MM.1S (cell line): ENCODE measurements at regions not wholly inside any gene's neighbourhood (a gene's known extent, or its start where the extent isn't known, plus 50 kb on each side); places are given as distances from the start of the nearest gene placed in this dataset.

Experiments used
- DNase-seq: peaks from one replicate; pipeline ENCODE4 v3.0.0-alpha.2; 2015
- H2AFZ ChIP-seq: fragments of 300-600 bp; sonication (generic); 2 replicates; pipeline ENCODE4 v1.6.0; 2016; ENCODE audit warnings: antibody characterized with exemption, low read length
- H3F3A ChIP-seq: fragments of 300-600 bp; sonication (generic); 2 replicates; pipeline ENCODE4 v1.6.1; 2016; ENCODE audit warnings: mild to moderate bottlenecking, antibody characterized with exemption, low read length, moderate library complexity, mixed read lengths; ENCODE audit not compliant: insufficient read depth
- H3K27ac ChIP-seq: fragments of 300-600 bp; sonication (generic); 2 replicates; pipeline ENCODE4 v1.5.1; 2016; ENCODE audit warnings: mild to moderate bottlenecking, low read length
- H3K27me3 ChIP-seq: fragments of 300-600 bp; sonication (generic); replicated peaks from 2 replicates; pipeline ENCODE4 v1.6.0; 2016; ENCODE audit warnings: low read length; ENCODE audit not compliant: insufficient read depth
- H3K36me3 ChIP-seq: fragments of 300-600 bp; sonication (generic); replicated peaks from 2 replicates; pipeline ENCODE4 v1.6.1; 2016; ENCODE audit warnings: mild to moderate bottlenecking, low read length, mixed read lengths; ENCODE audit not compliant: insufficient read depth
- H3K4me1 ChIP-seq: fragments of 300-600 bp; sonication (generic); 2 replicates; pipeline ENCODE4 v1.6.1; 2016; ENCODE audit warnings: low read length, mixed read lengths
- H3K4me2 ChIP-seq: fragments of 300-600 bp; sonication (generic); 2 replicates; pipeline ENCODE4 v1.6.0; 2016; ENCODE audit warnings: low read depth, low read length
- H3K4me3 ChIP-seq: fragments of 300-600 bp; sonication (generic); 2 replicates; pipeline ENCODE4 v1.5.1; 2016; ENCODE audit warnings: low read length, mixed read lengths
- H3K79me2 ChIP-seq: fragments of 300-600 bp; sonication (generic); 2 replicates; pipeline ENCODE4 v1.6.1; 2016; ENCODE audit warnings: mixed run types, low read length, mixed read lengths
- H3K9ac ChIP-seq: fragments of 300-600 bp; sonication (generic); 2 replicates; pipeline ENCODE4 v1.6.1; 2016; ENCODE audit warnings: low read length, mixed read lengths
- H3K9me2 ChIP-seq: fragments of 300-600 bp; sonication (generic); replicated peaks from 2 replicates; pipeline ENCODE4 v1.6.1; 2016; ENCODE audit warnings: mild to moderate bottlenecking, low read length, mixed read lengths; ENCODE audit not compliant: insufficient read depth
- H3K9me3 ChIP-seq: fragments of 300-600 bp; sonication (generic); replicated peaks from 2 replicates; pipeline ENCODE4 v1.6.1; 2016; ENCODE audit warnings: mild to moderate bottlenecking, low read length, mixed read lengths; ENCODE audit not compliant: insufficient read depth
- H4K20me1 ChIP-seq: fragments of 300-600 bp; sonication (generic); 2 replicates; pipeline ENCODE4 v1.6.1; 2016; ENCODE audit warnings: mild to moderate bottlenecking, low read length, moderate library complexity, mixed read lengths; ENCODE audit not compliant: insufficient read depth
- EZH2 ChIP-seq: fragments of 300-600 bp; sonication (generic); optimal IDR thresholded peaks from 2 replicates; pipeline ENCODE3; 2017; ENCODE audit warnings: low read depth, mild to moderate bottlenecking, antibody characterized with exemption, low read length, mixed read lengths
- EZH2phosphoT487 ChIP-seq: fragments of 300-600 bp; sonication (generic); IDR thresholded peaks from 2 replicates; pipeline ENCODE4 v1.6.1; 2018; ENCODE audit warnings: antibody characterized with exemption, low read length
- TF ChIP-seq, protein P1 (sequence below): fragments of 300-600 bp; sonication (generic); IDR thresholded peaks from 2 replicates; pipeline ENCODE4 v1.5.1; 2016; ENCODE audit warnings: antibody characterized with exemption, low read length, mixed read lengths

GRCh38 chr18:57223144-57223870 is 76.4 kb downstream of the BOD1L2 start:
- Histone ChIP-seq H3K9me2 (no peaks in the 10 kb centered on the region), H3K27me3 (no peaks in the 10 kb centered on the region), H3K4me1 (no peaks in the 10 kb centered on the region), H3F3A (no peaks in the 10 kb centered on the region), H3K9ac (no peak overlapping the region), H3K4me2 (no peak overlapping the region), H4K20me1 (no peaks in the 10 kb centered on the region), H3K27ac (no peak overlapping the region), H3K9me3 (no peaks in the 10 kb centered on the region), H2AFZ (no peak overlapping the region), H3K36me3 (no peaks in the 10 kb centered on the region), H3K79me2 (no peaks in the 10 kb centered on the region), H3K4me3 (no peak overlapping the region)
- TF ChIP-seq EZH2, result no peak
- TF ChIP-seq, protein P1, sequence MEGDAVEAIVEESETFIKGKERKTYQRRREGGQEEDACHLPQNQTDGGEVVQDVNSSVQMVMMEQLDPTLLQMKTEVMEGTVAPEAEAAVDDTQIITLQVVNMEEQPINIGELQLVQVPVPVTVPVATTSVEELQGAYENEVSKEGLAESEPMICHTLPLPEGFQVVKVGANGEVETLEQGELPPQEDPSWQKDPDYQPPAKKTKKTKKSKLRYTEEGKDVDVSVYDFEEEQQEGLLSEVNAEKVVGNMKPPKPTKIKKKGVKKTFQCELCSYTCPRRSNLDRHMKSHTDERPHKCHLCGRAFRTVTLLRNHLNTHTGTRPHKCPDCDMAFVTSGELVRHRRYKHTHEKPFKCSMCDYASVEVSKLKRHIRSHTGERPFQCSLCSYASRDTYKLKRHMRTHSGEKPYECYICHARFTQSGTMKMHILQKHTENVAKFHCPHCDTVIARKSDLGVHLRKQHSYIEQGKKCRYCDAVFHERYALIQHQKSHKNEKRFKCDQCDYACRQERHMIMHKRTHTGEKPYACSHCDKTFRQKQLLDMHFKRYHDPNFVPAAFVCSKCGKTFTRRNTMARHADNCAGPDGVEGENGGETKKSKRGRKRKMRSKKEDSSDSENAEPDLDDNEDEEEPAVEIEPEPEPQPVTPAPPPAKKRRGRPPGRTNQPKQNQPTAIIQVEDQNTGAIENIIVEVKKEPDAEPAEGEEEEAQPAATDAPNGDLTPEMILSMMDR, result no peak
- no peak for TF ChIP-seq EZH2phosphoT487
- no peak for DNase-seq

GRCh38 chr18:57230861-57231585 is 84.1 kb downstream of the BOD1L2 start:
- Histone ChIP-seq H3K9ac (no peak overlapping the region), H4K20me1 (no peaks in the 10 kb centered on the region), H3K4me2 (no peak overlapping the region), H3K9me3 (no peaks in the 10 kb centered on the region), H3K36me3 (no peaks in the 10 kb centered on the region), H3K27me3 (no peaks in the 10 kb centered on the region), H3K4me3 (no peak overlapping the region), H3K79me2 (no peaks in the 10 kb centered on the region), H2AFZ (no peak overlapping the region), H3F3A (no peaks in the 10 kb centered on the region), H3K4me1 (no peaks in the 10 kb centered on the region), H3K9me2 (no peaks in the 10 kb centered on the region), H3K27ac (no peak overlapping the region)
- no peak for DNase-seq
- no peak for TF ChIP-seq EZH2
- TF ChIP-seq, protein P1, result no peak
- TF ChIP-seq EZH2phosphoT487, result no peak

DNA sequence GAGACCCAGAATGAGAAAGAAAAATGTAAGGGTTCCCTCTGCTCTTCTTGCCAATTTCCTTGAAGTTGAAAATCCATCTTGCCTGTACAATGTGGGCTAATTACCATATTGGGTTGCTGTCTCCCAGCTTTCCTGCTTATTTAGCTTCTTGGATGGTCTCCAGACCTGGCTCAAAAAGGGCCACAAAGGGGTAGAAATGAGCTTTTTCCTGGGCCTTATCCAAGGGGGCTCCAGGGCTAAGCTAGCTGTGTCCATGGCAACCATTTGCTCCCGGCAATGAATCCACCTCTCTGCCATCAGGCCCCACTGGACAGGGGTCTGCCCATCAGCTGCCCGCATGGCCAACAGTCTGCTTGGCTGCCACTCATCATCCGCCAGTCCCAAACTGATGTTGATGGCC is 85.0 kb downstream of the BOD1L2 start:
- H3K36me3 ChIP-seq, result no peaks in the 10 kb centered on the region
- no peaks in the 10 kb centered on the region for H3K9me2 ChIP-seq
- no peaks in the 10 kb centered on the region for H4K20me1 ChIP-seq
- no peaks in the 10 kb centered on the region for H3K9me3 ChIP-seq
- DNase-seq, result no peak
- no peaks in the 10 kb centered on the region for H3K79me2 ChIP-seq
- TF ChIP-seq, protein P1, result no peak
- TF ChIP-seq EZH2phosphoT487, result no peak
- no peak for TF ChIP-seq EZH2
- no peak overlapping the region for H3K27ac ChIP-seq
- H3K9ac ChIP-seq, result no peak overlapping the region
- no peaks in the 10 kb centered on the region for H3F3A ChIP-seq
- H3K4me2 ChIP-seq, result no peak overlapping the region
- no peaks in the 10 kb centered on the region for H3K27me3 ChIP-seq
- no peak overlapping the region for H2AFZ ChIP-seq
- no peaks in the 10 kb centered on the region for H3K4me1 ChIP-seq
- no peak overlapping the region for H3K4me3 ChIP-seq
